ENCODE measurements at regions not wholly inside any gene's neighbourhood (a gene's known extent, or its start where the extent isn't known, plus 50 kb on each side); places are given as distances from the start of the nearest gene placed in this dataset.

DNA sequence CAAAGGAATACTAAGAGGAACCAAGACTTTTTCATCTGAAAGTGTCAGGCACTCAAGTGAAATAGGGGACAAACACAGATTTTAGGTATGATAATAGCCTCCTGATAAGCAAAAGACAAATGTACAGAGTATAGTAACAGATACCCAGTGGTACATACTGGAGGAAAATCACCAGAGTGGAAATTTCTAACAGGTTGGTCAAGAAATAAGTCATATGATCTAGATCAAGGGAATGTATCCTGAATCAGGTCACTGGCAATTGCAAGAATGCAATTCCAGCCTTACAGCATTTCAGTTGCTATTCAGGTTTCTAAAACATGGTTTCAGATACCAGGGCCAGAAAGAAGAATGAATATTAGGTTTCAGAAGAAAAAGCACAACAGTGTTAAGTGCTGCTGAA is 82.2 kb upstream of the SLCO6A1 start:
- TF ChIP-seq, protein P1, sequence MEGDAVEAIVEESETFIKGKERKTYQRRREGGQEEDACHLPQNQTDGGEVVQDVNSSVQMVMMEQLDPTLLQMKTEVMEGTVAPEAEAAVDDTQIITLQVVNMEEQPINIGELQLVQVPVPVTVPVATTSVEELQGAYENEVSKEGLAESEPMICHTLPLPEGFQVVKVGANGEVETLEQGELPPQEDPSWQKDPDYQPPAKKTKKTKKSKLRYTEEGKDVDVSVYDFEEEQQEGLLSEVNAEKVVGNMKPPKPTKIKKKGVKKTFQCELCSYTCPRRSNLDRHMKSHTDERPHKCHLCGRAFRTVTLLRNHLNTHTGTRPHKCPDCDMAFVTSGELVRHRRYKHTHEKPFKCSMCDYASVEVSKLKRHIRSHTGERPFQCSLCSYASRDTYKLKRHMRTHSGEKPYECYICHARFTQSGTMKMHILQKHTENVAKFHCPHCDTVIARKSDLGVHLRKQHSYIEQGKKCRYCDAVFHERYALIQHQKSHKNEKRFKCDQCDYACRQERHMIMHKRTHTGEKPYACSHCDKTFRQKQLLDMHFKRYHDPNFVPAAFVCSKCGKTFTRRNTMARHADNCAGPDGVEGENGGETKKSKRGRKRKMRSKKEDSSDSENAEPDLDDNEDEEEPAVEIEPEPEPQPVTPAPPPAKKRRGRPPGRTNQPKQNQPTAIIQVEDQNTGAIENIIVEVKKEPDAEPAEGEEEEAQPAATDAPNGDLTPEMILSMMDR (conservative IDR thresholded peaks at IDR 0.05; ENCODE audit: low read depth, low read length), result no peak
- TF ChIP-seq EZH2 (IDR thresholded peaks at IDR 0.05; ENCODE audit: borderline replicate concordance, low read depth, low read length, poor library complexity, severe bottlenecking), result no peak

All from A673 (cell line).